ENCODE measurements at regions not wholly inside any gene's neighbourhood (a gene's known extent, or its start where the extent isn't known, plus 50 kb on each side); places are given as distances from the start of the nearest gene placed in this dataset.

DNA sequence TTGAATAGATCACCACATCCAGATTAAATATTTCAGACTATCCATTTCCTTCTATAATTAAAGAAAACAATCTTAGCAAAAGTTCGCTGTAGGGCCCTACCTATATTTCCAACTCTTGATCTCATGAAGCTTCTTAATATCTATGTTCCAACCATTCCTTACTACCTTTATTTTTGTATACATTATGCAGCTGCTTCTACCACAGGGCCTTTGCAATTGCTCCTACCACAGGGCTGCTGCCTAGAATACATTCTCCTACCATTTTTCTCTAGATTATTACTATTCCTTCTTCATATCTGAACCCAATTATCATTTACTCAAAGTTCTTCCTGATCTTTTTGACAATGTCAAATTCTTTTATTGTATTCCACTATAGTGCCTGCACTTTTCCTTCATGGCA is 516.6 kb downstream of the RFPL4B start:
- TF ChIP-seq CTCF (IDR thresholded peaks at IDR 0.05) (no peak), POLR2A (IDR thresholded peaks at IDR 0.05) (no peak)

Data from ovary (tissue), 3 donors.